Colonic mucosa (tissue), 4 donors: ENCODE measurements at regions not wholly inside any gene's neighbourhood (a gene's known extent, or its start where the extent isn't known, plus 50 kb on each side); places are given as distances from the start of the nearest gene placed in this dataset.

Experiments
- DNase-seq: peaks from one replicate; pipeline ENCODE4 v3.0.0-alpha.2; 2020
- H3K27ac ChIP-seq: fragments of 200-600 bp; one replicate; pipeline ENCODE4 v1.8.0; 2021
- H3K27me3 ChIP-seq: fragments of 200-600 bp; one replicate; pipeline ENCODE4 v1.8.0; 2021
- H3K36me3 ChIP-seq: fragments of 200-600 bp; one replicate; pipeline ENCODE4 v1.8.0; 2021
- H3K4me1 ChIP-seq: fragments of 200-600 bp; one replicate; pipeline ENCODE4 v1.8.0; 2021; ENCODE audit warnings: mild to moderate bottlenecking
- H3K4me3 ChIP-seq: fragments of 200-600 bp; one replicate; pipeline ENCODE4 v1.8.0; 2021
- H3K9ac ChIP-seq, 2 donors: one replicate each; pipeline ENCODE4 v1.7.0; 2013; ENCODE audit warnings: control low read depth in 2 of 2, low read depth in 2 of 2, low read length in 2 of 2
- H3K9me3 ChIP-seq: fragments of 200-600 bp; one replicate; pipeline ENCODE4 v1.8.0; 2021
- intact Hi-C: fragments of 100-400 bp; cut with DNase I; formaldehyde crosslinking; loops from one replicate; pipeline ENCODE4 v1.14.1; 2022
- TF ChIP-seq, protein P1 (sequence below): fragments of 200-600 bp; IDR thresholded peaks from one replicate; pipeline ENCODE4 v1.8.0; 2022; ENCODE audit warnings: antibody characterized with exemption, mild to moderate bottlenecking
- donor health status: healthy.
- donor health status: DM: no; HTN: no; CAD: no.
- donor health status: DM: no; HTN: no; CAD: no.

DNA sequence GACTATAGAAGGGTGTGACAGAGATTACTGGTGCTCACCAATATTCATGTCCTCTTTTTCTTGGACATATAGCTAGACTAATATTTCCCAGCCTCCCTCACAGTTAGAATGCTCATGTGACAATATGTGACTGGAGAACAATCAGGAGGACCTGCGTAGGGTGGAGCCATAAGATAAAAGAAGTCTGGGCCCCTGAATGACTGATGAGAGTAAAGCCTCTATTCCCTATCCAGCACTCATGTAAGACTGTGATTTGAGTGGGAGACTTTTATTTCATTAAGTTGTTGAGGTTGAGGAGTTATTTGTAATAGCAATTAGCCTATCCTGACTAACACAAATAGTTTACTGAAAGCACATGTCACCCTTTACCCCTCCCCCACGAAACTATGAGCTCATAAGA lies 1247.1 kb upstream of the TENM4 start:
- DNase-seq, result no peak
- no peak overlapping the region for H3K9ac ChIP-seq
- TF ChIP-seq, protein P1, sequence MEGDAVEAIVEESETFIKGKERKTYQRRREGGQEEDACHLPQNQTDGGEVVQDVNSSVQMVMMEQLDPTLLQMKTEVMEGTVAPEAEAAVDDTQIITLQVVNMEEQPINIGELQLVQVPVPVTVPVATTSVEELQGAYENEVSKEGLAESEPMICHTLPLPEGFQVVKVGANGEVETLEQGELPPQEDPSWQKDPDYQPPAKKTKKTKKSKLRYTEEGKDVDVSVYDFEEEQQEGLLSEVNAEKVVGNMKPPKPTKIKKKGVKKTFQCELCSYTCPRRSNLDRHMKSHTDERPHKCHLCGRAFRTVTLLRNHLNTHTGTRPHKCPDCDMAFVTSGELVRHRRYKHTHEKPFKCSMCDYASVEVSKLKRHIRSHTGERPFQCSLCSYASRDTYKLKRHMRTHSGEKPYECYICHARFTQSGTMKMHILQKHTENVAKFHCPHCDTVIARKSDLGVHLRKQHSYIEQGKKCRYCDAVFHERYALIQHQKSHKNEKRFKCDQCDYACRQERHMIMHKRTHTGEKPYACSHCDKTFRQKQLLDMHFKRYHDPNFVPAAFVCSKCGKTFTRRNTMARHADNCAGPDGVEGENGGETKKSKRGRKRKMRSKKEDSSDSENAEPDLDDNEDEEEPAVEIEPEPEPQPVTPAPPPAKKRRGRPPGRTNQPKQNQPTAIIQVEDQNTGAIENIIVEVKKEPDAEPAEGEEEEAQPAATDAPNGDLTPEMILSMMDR, result no peak
- intact Hi-C loops, result no loop called here
- no peaks in the 10 kb centered on the region for H3K9me3 ChIP-seq
- no peaks in the 10 kb centered on the region for H3K4me1 ChIP-seq
- no peaks in the 10 kb centered on the region for H3K27me3 ChIP-seq
- H3K36me3 ChIP-seq, result no peaks in the 10 kb centered on the region
- no peak overlapping the region for H3K27ac ChIP-seq
- no peak overlapping the region for H3K4me3 ChIP-seq

DNA sequence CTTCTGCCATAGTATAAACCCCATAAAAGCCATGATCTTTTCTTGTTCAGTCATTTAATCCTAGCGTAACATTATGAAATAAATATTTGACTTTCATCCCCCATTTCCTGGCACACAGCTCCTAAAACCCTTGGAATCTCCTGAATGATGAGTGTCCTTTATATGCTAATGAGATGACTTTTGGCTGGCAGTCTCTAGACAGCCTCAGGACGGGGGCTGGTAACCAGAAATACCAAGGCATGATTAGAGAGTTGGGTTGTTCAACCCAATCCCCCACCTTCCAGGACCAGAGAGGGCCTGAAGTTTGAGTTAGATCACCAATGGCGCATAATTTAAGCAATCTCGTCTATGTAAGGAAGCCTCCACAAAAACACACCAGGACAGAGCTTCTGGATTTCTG lies 1246.1 kb upstream of the TENM4 start:
- TF ChIP-seq, protein P1, result no peak
- no peak for DNase-seq
- no peaks in the 10 kb centered on the region for H3K9me3 ChIP-seq
- no peaks in the 10 kb centered on the region for H3K27me3 ChIP-seq
- H3K4me3 ChIP-seq, result no peak overlapping the region
- no peaks in the 10 kb centered on the region for H3K4me1 ChIP-seq
- H3K27ac ChIP-seq, result no peak overlapping the region
- H3K9ac ChIP-seq, result no peak overlapping the region
- no peaks in the 10 kb centered on the region for H3K36me3 ChIP-seq
- intact Hi-C loops, result no loop called here

DNA sequence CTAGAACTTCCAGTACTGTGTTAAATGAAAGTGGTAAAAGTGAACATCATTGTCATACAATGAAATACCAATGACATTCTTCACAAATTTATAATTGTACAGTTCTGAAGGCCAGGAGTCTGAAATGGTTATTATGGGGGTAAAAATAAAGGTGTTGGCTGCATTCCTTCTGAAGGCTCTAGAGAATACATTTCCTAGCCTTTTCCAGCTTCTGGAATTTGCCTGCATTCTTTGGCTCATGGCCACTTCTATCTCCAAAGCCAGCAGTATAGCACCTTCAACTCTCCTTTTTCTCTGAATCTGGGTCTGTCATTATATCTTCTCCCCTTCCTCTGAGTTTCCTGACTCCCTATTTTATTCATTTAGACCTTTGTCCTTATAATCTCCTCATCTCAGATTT lies 1232.7 kb upstream of the TENM4 start:
- H3K4me3 ChIP-seq, result no peak overlapping the region
- H3K9me3 ChIP-seq, result no peaks in the 10 kb centered on the region
- H3K36me3 ChIP-seq, result no peaks in the 10 kb centered on the region
- no peak for DNase-seq
- no peak overlapping the region for H3K9ac ChIP-seq
- TF ChIP-seq, protein P1, result no peak
- intact Hi-C loops, result no loop called here
- no peak overlapping the region for H3K27ac ChIP-seq
- H3K27me3 ChIP-seq, result no peaks in the 10 kb centered on the region
- H3K4me1 ChIP-seq, result no peaks in the 10 kb centered on the region

DNA sequence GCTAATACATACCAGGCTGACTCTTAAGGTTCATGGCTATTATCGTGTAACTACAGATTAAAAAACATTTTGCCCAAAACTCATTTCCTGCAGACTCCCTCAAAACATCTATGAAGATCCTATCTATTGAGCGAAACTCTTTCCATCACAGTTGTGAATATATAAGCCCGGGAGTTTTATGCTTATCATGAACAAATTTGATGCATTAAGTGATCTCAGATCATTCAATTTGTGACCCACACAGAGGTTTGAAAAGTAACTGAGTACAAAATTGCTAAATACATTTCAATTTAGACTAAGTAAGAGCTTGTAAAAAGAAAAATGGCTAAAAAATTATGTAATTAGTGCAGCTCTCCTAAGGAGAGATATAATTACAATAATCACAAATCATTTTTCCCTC lies 1228.8 kb upstream of the TENM4 start:
- Histone ChIP-seq H3K4me3 (no peak overlapping the region), H3K9ac (no peak overlapping the region), H3K27ac (no peak overlapping the region), H3K27me3 (no peaks in the 10 kb centered on the region), H3K9me3 (no peaks in the 10 kb centered on the region), H3K36me3 (no peaks in the 10 kb centered on the region), H3K4me1 (no peaks in the 10 kb centered on the region)
- no peak for DNase-seq
- intact Hi-C loops, result no loop called here
- TF ChIP-seq, protein P1, result no peak

DNA sequence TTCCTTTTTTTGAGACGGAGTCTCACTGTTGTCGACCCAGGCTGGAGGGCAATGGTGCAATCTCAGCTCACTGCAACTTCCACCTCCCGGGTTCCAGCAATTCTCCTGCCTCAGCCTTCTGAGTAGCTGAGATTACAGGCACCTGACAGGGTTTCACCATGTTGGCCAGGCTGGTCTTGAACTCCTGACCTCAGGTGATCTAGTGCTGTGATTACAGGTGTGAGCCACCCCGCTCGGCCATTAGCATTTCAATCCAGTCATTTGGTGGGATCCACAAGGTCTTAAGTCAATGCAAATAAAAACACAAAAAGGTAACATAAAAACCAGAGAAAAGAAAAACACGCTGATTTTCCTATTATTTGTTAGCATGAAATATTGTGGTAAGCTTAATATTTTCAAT lies 1227.2 kb upstream of the TENM4 start:
- Histone ChIP-seq H3K36me3 (no peaks in the 10 kb centered on the region), H3K9ac (no peak overlapping the region), H3K9me3 (no peaks in the 10 kb centered on the region), H3K27ac (no peak overlapping the region), H3K4me1 (no peaks in the 10 kb centered on the region), H3K4me3 (no peak overlapping the region), H3K27me3 (no peaks in the 10 kb centered on the region)
- no peak for DNase-seq
- intact Hi-C loops, result no loop called here
- TF ChIP-seq, protein P1, result no peak

DNA sequence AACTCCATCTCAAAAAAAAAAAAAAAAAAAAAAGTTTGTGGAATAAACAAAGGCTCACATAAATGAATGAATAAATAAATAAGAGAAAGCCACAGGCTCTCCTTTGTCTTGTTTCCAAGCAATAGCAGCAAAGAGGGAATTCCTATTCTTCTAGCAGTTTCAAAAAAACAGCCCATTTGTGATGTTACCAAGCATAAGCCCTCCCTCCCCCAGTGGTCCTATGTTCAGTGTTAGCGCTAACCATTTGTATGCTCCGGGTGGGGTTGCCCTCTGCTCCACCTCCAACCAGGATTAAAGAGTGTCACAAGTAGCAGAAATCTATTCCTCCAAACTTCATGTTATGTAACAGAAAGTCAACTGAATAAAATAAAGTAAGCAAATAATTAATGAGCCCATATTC lies 1215.0 kb upstream of the TENM4 start:
- no peaks in the 10 kb centered on the region for H3K9me3 ChIP-seq
- H3K9ac ChIP-seq, result no peak overlapping the region
- no peaks in the 10 kb centered on the region for H3K36me3 ChIP-seq
- TF ChIP-seq, protein P1, result no peak
- no peak overlapping the region for H3K27ac ChIP-seq
- DNase-seq, result no peak
- intact Hi-C loops, result no loop called here
- H3K27me3 ChIP-seq, result no peaks in the 10 kb centered on the region
- H3K4me1 ChIP-seq, result no peaks in the 10 kb centered on the region
- H3K4me3 ChIP-seq, result no peak overlapping the region
